GM12878 (cell line): ENCODE measurements at regions not wholly inside any gene's neighbourhood (a gene's known extent, or its start where the extent isn't known, plus 50 kb on each side); places are given as distances from the start of the nearest gene placed in this dataset.

Experiments used
- ATAC-seq: fragments of 200-7000 bp; cut with Tn5 transposase; 3 replicates; pipeline ENCODE4 v1.9.1; 2020; ENCODE audit warnings: mild to moderate bottlenecking, moderate library complexity
- BruUV-seq: library from RNA; stranded (reverse); fragments of 400-500 nt; replicated peaks from 2 replicates; lab custom pipeline; 2021; lab: Mats Ljungman, UMichigan
- CTCF ChIA-PET: fragments of 300-600 bp; sonication (Branson Sonifier 250); formaldehyde crosslinking; extraction: SDS; loops from one replicate; lab custom pipeline; 2021; ENCODE audit warnings: inconsistent platforms; lab: Yijun Ruan, JAX
- POLR2A ChIA-PET: fragments of 350-600 bp; formaldehyde crosslinking; extraction: SDS; loops from one replicate; lab custom pipeline; 2021; ENCODE audit warnings: inconsistent platforms; lab: Charles Lee
- RAD21 ChIA-PET: fragments of 300-600 bp; sonication (Branson Sonifier 250); formaldehyde crosslinking; loops from one replicate; lab custom pipeline; 2023; ENCODE audit warnings: antibody characterized with exemption; ENCODE audit not compliant: unreplicated experiment; lab: Charles Lee
- SMC1A ChIA-PET: fragments of 300-600 bp; sonication (Branson Sonifier 250); formaldehyde crosslinking; loops from one replicate; lab custom pipeline; 2023; ENCODE audit not compliant: unreplicated experiment, uncharacterized antibody; lab: Charles Lee
- DNase-seq: peaks from one replicate; pipeline ENCODE4 v3.0.0-alpha.2; 2011; ENCODE audit warnings: low read depth, low spot score
- FAIRE-seq: peaks from 3 replicates; lab custom pipeline; 2011; peaks lifted over from hg19 to GRCh38; lab: Jason Lieb, UNC
- H2AFZ ChIP-seq: 2 replicates; pipeline ENCODE4 v1.6.0; 2011; ENCODE audit warnings: low read depth, low read length, control low read depth; ENCODE audit not compliant: control insufficient read depth
- H3K27ac ChIP-seq: 2 replicates; pipeline ENCODE4 v1.5.1; 2011; ENCODE audit warnings: control low read depth; ENCODE audit not compliant: control insufficient read depth, insufficient read depth
- H3K27me3 ChIP-seq, 2 experiments: replicated peaks in 1 of 2; 2 replicates each; pipeline versions ENCODE4 v1.6.0 to v1.6.1; 2011; ENCODE audit warnings: low read length in 1 of 2; ENCODE audit not compliant: control insufficient read depth in 2 of 2, insufficient read depth in 2 of 2
- H3K36me3 ChIP-seq, 2 experiments: 2 replicates each; pipeline ENCODE4 v1.5.1; 2011; ENCODE audit warnings: low read length in 1 of 2; ENCODE audit not compliant: control insufficient read depth in 2 of 2, insufficient read depth in 2 of 2
- H3K4me1 ChIP-seq: 2 replicates; pipeline ENCODE4 v1.6.1; 2011; ENCODE audit warnings: mild to moderate bottlenecking, low read length, moderate library complexity, mixed read lengths; ENCODE audit not compliant: control insufficient read depth, insufficient read depth
- H3K4me2 ChIP-seq: 2 replicates; pipeline ENCODE4 v1.6.0; 2011; ENCODE audit warnings: control low read depth; ENCODE audit not compliant: control insufficient read depth, insufficient read depth
- H3K4me3 ChIP-seq: fragments of 200-600 bp; sonication (generic); 2 replicates; pipeline ENCODE4 v1.5.1; 2016
- H3K79me2 ChIP-seq: 2 replicates; pipeline ENCODE4 v1.6.0; 2011; ENCODE audit warnings: low read length; ENCODE audit not compliant: control insufficient read depth, insufficient read depth
- H3K9ac ChIP-seq: 2 replicates; pipeline ENCODE4 v1.8.0; 2011; ENCODE audit warnings: low read length, control low read depth, mixed read lengths; ENCODE audit not compliant: control insufficient read depth, insufficient read depth
- H3K9me3 ChIP-seq: replicated peaks from 3 replicates; pipeline ENCODE4 v1.5.1; 2011; ENCODE audit warnings: mild to moderate bottlenecking, low read length; ENCODE audit not compliant: control insufficient read depth, insufficient read depth
- H4K20me1 ChIP-seq: 2 replicates; pipeline ENCODE4 v1.6.0; 2011; ENCODE audit not compliant: control insufficient read depth, insufficient read depth
- EZH2 ChIP-seq: IDR thresholded peaks from 2 replicates; pipeline ENCODE4 v1.6.1; 2012; ENCODE audit warnings: low read depth, mild to moderate bottlenecking, control low read depth, inconsistent platforms, low read length, borderline replicate concordance; ENCODE audit not compliant: control insufficient read depth
- IKZF1 ChIP-seq: fragments of 450-650 bp; conservative IDR thresholded peaks from 2 replicates; pipeline ENCODE4 v1.6.1; 2017; ENCODE audit warnings: antibody characterized with exemption, mild to moderate bottlenecking
- KDM1A ChIP-seq: fragments of 200-600 bp; sonication (generic); IDR thresholded peaks from 2 replicates; pipeline ENCODE4 v1.6.1; 2016; ENCODE audit warnings: borderline replicate concordance
- NR2F1 ChIP-seq: fragments of 450-650 bp; conservative IDR thresholded peaks from 2 replicates; pipeline ENCODE4 v1.6.1; 2017; ENCODE audit warnings: mild to moderate bottlenecking
- RB1 ChIP-seq: fragments of 450-650 bp; formaldehyde crosslinking; IDR thresholded peaks from 2 replicates; pipeline ENCODE4 v1.6.1; 2017; ENCODE audit warnings: mild to moderate bottlenecking, borderline replicate concordance
- SRF ChIP-seq, 2 experiments: IDR thresholded peaks; 2 replicates each; pipeline ENCODE4 v1.6.1; 2011; ENCODE audit warnings: low read depth in 2 of 2, low read length in 2 of 2, mild to moderate bottlenecking in 1 of 2, moderate library complexity in 1 of 2
- TCF12 ChIP-seq: IDR thresholded peaks from 2 replicates; pipeline ENCODE4 v1.6.1; 2011; ENCODE audit warnings: low read depth, mild to moderate bottlenecking, low read length
- TCF3 ChIP-seq: IDR thresholded peaks from 2 replicates; pipeline ENCODE4 v1.6.1; 2012; ENCODE audit warnings: low read depth, mild to moderate bottlenecking, low read length, borderline replicate concordance; ENCODE audit not compliant: insufficient read depth
- WGBS: methylation state at CpG from one replicate; pipeline ENCODE4 v1.1.6; 2016; ENCODE audit warnings: low lambda C conversion rate; ENCODE audit not compliant: insufficient replicate concordance, insufficient coverage; ENCODE audit errors: missing lambda C conversion rate; 5-methylcytosine and 5-hydroxymethylcytosine counted together
- in situ Hi-C: fragments of 300-500 bp; cut with MboI; formaldehyde crosslinking; loops from 9 replicates; pipeline ENCODE4 v1.14.3; 2018; ENCODE audit warnings: mixed read lengths
- intact Hi-C: fragments of 100-400 bp; cut with micrococcal nuclease; formaldehyde crosslinking; loops from one replicate; pipeline ENCODE4 v1.14.2; 2022; ENCODE audit not compliant: unreplicated experiment
- TF ChIP-seq, protein P1 (sequence below): IDR thresholded peaks from 2 replicates; pipeline ENCODE4 v1.6.1; 2011; ENCODE audit warnings: low read depth, low read length, improper control_type of control experiment, borderline replicate concordance

DNA sequence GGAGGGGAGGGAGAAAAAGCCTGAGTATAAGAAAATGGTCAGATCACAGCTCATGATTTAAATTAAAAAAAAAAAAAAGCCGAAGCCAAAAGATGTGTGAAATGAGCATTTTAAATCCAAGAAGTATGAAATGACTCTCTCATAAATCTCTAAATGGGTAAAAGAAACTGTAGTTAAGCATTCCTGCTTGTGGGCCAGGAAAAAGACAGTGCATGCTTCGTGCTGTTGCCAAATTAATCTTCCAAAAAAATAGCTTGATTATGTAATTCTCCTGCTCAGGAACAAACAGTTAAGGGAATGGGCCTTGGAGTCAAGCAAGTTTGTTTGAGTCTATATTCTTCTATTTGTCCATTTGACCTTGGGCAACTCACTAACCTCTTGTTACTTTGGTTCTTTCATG is 325.4 kb upstream of the SEL1L start:
- in situ Hi-C loops (no loop called here), intact Hi-C loops (no loop called here)
- Histone ChIP-seq H4K20me1 (no peaks in the 10 kb centered on the region), H3K4me2 (no peak overlapping the region), H3K36me3 (no peaks in the 10 kb centered on the region), H3K27ac (no peak overlapping the region), H3K27me3 (no peaks in the 10 kb centered on the region), H3K4me1 (no peaks in the 10 kb centered on the region), H3K79me2 (no peaks in the 10 kb centered on the region), H3K4me3 (no peak overlapping the region), H3K9me3 (no peaks in the 10 kb centered on the region; the same call in 1 of the 3 replicates), H2AFZ (no peak overlapping the region), H3K9ac (no peak overlapping the region)
- no peak for FAIRE-seq
- TF ChIP-seq EZH2: no peak
- SMC1A ChIA-PET: no interaction called here
- CTCF ChIA-PET: no interaction called here
- no peak for ATAC-seq
- DNase-seq: no peak
- RAD21 ChIA-PET: no interaction called here
- 28% methylated on average over 2 of the region's 2 CpGs for WGBS
- POLR2A ChIA-PET: no interaction called here
- BruUV-seq: no TSS peak

DNA sequence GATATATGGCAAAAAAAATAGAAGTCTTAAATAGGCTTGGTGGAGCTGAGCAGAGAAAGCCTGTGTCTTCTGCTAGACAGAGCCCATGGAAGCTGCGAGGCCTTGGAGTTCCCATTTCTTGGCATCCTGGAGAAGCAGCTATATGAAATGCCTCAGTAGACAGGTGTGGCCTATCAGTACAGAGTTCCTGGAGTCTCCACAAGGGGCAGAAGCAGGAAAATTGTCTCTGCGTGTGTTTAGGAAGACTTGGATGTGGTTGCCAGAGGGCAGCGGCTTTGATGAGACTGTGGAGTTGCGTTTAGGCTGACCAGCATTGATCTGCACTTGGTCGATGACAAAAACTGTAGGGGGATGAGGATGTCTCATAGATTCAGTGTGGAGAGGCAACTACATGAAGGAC is 334.5 kb upstream of the SEL1L start:
- no peak for TF ChIP-seq TCF12
- TF ChIP-seq, protein P1, sequence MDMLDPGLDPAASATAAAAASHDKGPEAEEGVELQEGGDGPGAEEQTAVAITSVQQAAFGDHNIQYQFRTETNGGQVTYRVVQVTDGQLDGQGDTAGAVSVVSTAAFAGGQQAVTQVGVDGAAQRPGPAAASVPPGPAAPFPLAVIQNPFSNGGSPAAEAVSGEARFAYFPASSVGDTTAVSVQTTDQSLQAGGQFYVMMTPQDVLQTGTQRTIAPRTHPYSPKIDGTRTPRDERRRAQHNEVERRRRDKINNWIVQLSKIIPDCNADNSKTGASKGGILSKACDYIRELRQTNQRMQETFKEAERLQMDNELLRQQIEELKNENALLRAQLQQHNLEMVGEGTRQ: no peak
- TF ChIP-seq NR2F1: no peak
- no peak for TF ChIP-seq TCF3
- TF ChIP-seq RB1: no peak
- no peak for TF ChIP-seq SRF (IDR thresholded peaks at IDR 0.05; ENCODE audit: low read depth in 2 of 2, low read length in 2 of 2)
- TF ChIP-seq KDM1A: no peak
- no peak for TF ChIP-seq IKZF1
- ATAC-seq (no peak), FAIRE-seq (no peak), DNase-seq (no peak)
- Histone ChIP-seq H3K4me2 (no peak overlapping the region), H4K20me1 (no peaks in the 10 kb centered on the region), H2AFZ (no peak overlapping the region), H3K4me1 (no peaks in the 10 kb centered on the region), H3K79me2 (no peaks in the 10 kb centered on the region), H3K27ac (no peak overlapping the region), H3K4me3 (no peak overlapping the region), H3K9ac (no peak overlapping the region), H3K36me3 (no peaks in the 10 kb centered on the region), H3K27me3 (no peaks in the 10 kb centered on the region), H3K9me3 (no peaks in the 10 kb centered on the region)
- 29% methylated on average over 5 of the region's 5 CpGs for WGBS
- BruUV-seq: no TSS peak
- ChIA-PET RAD21 (no interaction called here), CTCF (no interaction called here), POLR2A (no interaction called here), SMC1A (no interaction called here)
- intact Hi-C loops: no loop called here
- in situ Hi-C loops: no loop called here
